ENCODE measurements at regions not wholly inside any gene's neighbourhood (a gene's known extent, or its start where the extent isn't known, plus 50 kb on each side); places are given as distances from the start of the nearest gene placed in this dataset.
A peak's percentile ranks its signal among the peaks of the same experiment; 100 is the strongest.

DNA sequence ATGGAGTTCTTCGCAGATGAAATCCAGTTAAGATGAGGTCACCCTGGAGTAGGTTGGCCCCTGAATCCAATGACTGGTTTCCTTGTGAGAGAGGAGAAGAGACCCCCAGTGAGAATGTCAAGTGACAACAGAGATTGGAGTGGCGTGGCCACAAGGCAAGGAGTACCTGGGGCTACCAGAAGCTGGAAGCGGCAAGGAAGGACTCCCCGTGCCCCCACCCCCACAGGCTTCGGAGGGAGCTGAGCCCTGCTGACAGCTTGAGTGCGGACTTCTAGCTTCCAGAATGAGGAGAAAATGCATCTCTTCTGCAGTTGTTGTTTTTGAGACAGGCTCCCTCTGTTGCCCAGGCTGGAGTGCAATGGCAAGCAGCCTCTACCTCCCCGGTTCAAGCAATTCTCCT is 78.0 kb upstream of the HPCAL1 start:
- 93 to 96% (median 95%) methylated on average over 7 of the region's 7 CpGs for WGBS, 3 donors
- Histone ChIP-seq H3K4me3 (no peak overlapping the region), H3K9me3 (no peaks in the 10 kb centered on the region), H3K36me3 (ENCODE audit: insufficient read depth in 1 of 2, low read depth in 1 of 2) (no peaks in the 10 kb centered on the region), H3K27ac (no peak overlapping the region), H3K27me3 (ENCODE audit: insufficient read depth in 3 of 3, low read length in 2 of 3) (peaks cover 0 to 2% (median 0%) of the 10 kb centered on the region in 3 donors), H3K4me1 (no peaks in the 10 kb centered on the region)
- ATAC-seq (no peak), DNase-seq (no peak)
- TF ChIP-seq, protein P1, sequence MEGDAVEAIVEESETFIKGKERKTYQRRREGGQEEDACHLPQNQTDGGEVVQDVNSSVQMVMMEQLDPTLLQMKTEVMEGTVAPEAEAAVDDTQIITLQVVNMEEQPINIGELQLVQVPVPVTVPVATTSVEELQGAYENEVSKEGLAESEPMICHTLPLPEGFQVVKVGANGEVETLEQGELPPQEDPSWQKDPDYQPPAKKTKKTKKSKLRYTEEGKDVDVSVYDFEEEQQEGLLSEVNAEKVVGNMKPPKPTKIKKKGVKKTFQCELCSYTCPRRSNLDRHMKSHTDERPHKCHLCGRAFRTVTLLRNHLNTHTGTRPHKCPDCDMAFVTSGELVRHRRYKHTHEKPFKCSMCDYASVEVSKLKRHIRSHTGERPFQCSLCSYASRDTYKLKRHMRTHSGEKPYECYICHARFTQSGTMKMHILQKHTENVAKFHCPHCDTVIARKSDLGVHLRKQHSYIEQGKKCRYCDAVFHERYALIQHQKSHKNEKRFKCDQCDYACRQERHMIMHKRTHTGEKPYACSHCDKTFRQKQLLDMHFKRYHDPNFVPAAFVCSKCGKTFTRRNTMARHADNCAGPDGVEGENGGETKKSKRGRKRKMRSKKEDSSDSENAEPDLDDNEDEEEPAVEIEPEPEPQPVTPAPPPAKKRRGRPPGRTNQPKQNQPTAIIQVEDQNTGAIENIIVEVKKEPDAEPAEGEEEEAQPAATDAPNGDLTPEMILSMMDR (IDR thresholded peaks at IDR 0.05): no peak
- intact Hi-C loops (cut with DNase I): no loop called here

- no peaks in the 10 kb centered on the region for H3K4me1 ChIP-seq
- 81 to 83% (median 82%) methylated on average over 15 of the region's 15 CpGs for WGBS, 3 donors
- H3K36me3 ChIP-seq (ENCODE audit: insufficient read depth in 1 of 2, low read depth in 1 of 2): no peaks in the 10 kb centered on the region
- peak in 1 of 2 donors; percentile 67 for DNase-seq
- H3K9me3 ChIP-seq: no peaks in the 10 kb centered on the region
- no peak overlapping the region for H3K27ac ChIP-seq
- intact Hi-C loops (cut with DNase I): no loop called here
- TF ChIP-seq, protein P1 (IDR thresholded peaks at IDR 0.05): no peak
- H3K4me3 ChIP-seq: no peak overlapping the region
- peaks cover 0 to under 1% (median 0%) of the 10 kb centered on the region in 3 donors for H3K27me3 ChIP-seq (ENCODE audit: insufficient read depth in 3 of 3, low read length in 2 of 3)
- no peak for ATAC-seq
These were observed 77.2 kb upstream of the HPCAL1 start for GRCh38 chr2:10225291-10226037.

DNA sequence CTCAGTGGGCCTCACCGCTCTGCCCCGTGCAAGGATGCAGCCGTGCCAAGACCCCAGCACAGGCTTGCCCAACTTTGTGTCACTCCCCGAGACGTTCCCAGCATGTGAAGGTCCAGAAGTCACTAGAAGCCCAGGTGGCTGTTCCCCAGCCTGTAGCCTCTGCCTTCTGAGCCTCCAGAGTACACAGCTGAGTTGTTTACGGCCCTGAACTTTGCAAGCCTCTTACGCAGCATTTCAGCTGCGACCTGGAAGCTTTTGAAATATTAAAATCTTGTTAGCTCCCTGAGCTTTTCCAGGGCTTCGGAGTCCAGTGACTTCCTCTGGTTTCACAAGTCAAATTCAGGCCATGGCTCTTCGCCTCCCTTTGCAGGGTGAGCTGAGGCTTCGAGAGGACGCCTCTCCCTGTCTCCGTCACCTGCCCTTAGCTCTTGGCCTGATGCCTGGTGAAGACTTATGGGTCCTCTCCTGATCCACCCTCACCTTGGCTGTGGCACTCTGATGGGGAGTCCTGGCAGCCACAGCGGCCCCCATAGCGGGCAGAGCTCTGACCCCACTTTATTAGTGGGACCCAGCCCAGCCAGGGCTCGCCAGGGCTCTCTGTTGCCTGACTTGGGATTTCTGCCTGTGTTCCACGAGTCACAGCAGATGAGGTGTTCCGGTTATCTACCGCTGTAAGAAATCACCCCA is 76.5 kb upstream of the HPCAL1 start:
- Histone ChIP-seq H3K27me3 (ENCODE audit: insufficient read depth in 3 of 3, low read length in 2 of 3) (peaks cover 0 to 2% (median 0%) of the 10 kb centered on the region in 3 donors), H3K4me3 (no peak overlapping the region), H3K9me3 (no peaks in the 10 kb centered on the region), H3K4me1 (no peaks in the 10 kb centered on the region), H3K36me3 (ENCODE audit: insufficient read depth in 1 of 2, low read depth in 1 of 2) (no peaks in the 10 kb centered on the region), H3K27ac (no peak overlapping the region)
- ATAC-seq: peak in 1 of 4 donors; percentile 67
- DNase-seq: peak in 1 of 2 donors; percentile 59
- intact Hi-C loops (cut with DNase I): no loop called here
- 80 to 87% (median 85%) methylated on average over 19 of the region's 19 CpGs for WGBS, 3 donors
- TF ChIP-seq, protein P1 (IDR thresholded peaks at IDR 0.05): no peak

DNA sequence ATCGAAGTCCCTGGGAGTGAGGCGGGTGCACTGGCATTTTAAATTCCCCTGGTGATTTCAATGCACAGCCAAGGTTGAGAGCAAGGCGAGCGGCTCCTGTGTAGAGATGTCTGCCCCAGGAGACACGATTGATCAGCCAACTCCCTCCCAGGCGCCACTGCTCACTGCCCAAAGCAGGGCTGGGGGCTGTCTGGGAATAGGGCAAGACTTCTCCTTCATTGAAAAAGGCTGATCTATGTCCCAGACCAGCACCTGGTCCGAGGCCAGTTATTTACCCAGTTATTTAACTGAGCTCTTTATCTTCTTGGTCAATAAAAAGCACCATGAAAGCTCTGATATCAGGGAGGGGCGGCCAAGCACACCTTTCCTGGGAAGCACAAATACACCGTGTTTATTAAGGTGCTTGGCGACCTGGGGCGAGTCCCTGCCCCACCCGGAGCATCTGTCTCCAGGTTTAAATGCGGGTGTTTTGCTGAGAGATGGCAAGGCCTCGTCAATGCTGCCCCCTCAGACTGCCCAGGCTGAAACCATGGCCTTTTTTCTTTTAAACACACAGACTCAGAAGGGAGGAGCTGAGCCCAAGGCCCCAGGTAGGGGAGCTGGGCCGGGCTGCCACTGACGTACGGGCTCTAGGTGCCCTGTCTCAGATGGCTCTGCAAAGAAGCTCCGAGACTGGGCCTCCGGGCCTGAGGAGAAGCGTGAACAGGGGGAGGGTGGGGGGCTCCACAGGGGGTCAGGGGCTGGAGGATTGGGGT is 73.9 kb upstream of the HPCAL1 start:
- Histone ChIP-seq H3K27ac (no peak overlapping the region), H3K4me3 (no peak overlapping the region), H3K4me1 (no peaks in the 10 kb centered on the region), H3K9me3 (no peaks in the 10 kb centered on the region), H3K27me3 (ENCODE audit: insufficient read depth in 3 of 3, low read length in 2 of 3) (peaks cover 0 to 2% (median 0%) of the 10 kb centered on the region in 3 donors), H3K36me3 (ENCODE audit: insufficient read depth in 1 of 2, low read depth in 1 of 2) (no peaks in the 10 kb centered on the region)
- WGBS, 3 donors: 88 to 92% (median 91%) methylated on average over 20 of the region's 20 CpGs
- DNase-seq: peak in 1 of 2 donors; percentile 36
- TF ChIP-seq, protein P1 (IDR thresholded peaks at IDR 0.05): no peak
- ATAC-seq: no peak
- intact Hi-C loops (cut with DNase I): no loop called here

All from psoas muscle (tissue), 7 donors.